ENCODE measurements at regions not wholly inside any gene's neighbourhood (a gene's known extent, or its start where the extent isn't known, plus 50 kb on each side); places are given as distances from the start of the nearest gene placed in this dataset.
"Not testable (repeated sequence)": the region's sequence is repeated elsewhere in the genome, so short reads cannot be mapped to it uniquely, and the experiment has no call there.

- peak; percentile 44 for DNase-seq
Measured at GRCh38 chr10:21364196-21365114, 161.0 kb downstream of the SKIDA1 start.

- DNase-seq: no peak
Measured at GRCh38 chr10:21363731-21364104, 161.8 kb downstream of the SKIDA1 start.

DNA sequence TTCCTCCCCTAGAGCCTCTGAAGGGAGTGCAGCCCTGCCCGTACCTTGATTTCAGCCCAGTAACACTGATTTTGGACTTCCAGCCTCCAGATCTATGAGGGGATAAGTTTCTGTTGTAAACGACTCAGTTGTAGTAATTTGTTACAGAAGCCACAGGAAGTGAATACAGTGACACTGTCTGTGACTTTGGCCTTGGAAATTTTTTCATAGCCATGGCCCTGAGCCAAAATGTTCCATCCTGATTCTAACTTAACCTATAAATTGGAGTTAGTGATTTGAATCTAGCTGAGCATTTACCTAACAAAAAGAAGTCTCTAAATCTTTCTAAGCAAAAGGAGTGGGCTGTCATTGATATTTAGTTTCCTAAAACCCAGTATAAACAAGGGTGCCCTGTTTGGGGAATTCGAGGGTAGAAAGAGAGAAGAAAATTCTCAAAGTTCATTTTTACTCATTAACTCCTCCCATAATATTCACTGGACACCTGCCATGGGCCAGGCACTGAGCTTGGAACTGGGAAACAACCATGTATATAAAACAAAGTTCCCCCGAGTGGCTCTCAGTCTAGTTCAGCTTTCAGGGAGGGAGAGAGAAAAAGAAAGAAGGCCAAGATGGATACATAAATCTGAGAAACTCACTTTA lies 162.3 kb downstream of the SKIDA1 start:
- no peak for DNase-seq

DNA sequence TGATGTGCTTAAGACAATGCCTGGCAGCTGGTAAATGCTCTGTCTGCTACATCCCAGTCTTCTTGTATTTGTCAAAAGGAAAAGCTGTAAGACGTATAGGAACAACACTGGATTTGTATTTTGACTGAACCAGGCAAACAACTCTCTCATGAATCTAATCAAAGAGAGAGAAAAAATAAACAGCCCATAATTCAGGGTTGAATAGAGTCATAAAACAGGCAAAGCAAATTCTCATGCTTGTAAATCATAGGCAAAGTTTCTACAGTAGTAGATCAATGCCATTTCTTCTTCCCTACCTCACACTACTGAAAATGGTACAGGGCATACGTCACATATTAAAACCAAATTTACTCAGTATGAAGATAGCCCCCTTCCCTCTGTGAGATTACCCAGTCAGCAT lies 166.3 kb downstream of the SKIDA1 start:
- no peak for DNase-seq

GRCh38 chr10:21355591-21356011 lies 169.9 kb downstream of the SKIDA1 start:
- DNase-seq: no peak

GRCh38 chr10:21352886-21353285 lies 172.6 kb downstream of the SKIDA1 start:
- DNase-seq: no peak

DNA sequence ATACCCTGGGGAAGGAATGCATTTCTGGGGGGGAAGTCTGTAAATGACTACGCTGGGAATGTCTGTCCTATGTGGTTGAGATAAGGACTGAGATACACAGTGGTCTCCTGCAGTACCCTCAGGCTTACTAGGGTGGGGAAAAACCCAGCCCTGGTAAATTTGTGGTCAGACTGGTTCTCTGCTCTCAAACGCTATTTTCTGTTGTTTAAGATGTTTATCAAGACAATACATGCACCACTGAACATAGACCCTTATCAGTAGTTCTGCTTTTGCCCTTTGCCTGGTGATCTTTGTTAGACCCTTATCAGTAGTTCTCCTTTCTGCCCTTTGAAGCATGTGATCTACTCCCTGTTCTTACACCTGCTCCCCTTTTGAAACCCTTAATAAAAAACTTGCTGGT lies 173.9 kb downstream of the SKIDA1 start:
- DNase-seq: not testable (repeated sequence)

DNA sequence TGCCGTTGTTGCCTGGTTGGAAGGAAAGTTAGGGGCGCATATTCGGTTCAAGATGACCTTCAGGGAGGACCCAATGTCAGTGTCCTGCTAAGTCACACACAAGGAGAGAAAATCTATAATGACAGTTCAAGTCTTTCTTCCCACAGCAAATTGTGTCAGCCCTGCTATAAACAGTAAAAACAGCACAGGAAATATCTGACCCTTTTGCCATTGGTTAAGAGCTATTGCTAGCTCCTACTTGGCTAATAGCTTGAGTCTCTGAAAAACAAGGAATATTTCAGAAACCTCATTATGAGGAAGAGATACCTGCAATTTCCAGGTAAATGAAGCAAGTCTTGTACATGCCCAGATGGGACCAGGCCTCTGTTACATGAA lies 175.6 kb downstream of the SKIDA1 start:
- DNase-seq: no peak

DNA sequence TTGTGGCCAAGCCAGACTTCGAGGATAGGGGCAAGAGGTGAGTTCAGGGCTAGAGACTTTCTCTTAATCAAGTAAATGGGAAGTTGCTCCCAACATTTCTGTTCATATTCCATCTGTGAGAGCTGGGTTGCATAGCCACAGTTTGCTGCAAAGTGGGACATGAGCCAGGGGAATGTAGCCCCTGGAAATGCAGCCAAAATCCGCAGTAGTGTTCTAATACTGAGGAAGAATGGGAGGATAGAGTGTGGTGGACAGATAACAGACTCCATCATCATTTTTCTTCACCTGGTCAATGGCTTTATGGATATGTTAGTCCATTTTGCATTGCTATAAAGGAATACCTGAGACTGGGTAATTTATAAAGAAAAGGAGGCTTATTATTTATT lies 177.7 kb downstream of the SKIDA1 start:
- no peak for DNase-seq

DNA sequence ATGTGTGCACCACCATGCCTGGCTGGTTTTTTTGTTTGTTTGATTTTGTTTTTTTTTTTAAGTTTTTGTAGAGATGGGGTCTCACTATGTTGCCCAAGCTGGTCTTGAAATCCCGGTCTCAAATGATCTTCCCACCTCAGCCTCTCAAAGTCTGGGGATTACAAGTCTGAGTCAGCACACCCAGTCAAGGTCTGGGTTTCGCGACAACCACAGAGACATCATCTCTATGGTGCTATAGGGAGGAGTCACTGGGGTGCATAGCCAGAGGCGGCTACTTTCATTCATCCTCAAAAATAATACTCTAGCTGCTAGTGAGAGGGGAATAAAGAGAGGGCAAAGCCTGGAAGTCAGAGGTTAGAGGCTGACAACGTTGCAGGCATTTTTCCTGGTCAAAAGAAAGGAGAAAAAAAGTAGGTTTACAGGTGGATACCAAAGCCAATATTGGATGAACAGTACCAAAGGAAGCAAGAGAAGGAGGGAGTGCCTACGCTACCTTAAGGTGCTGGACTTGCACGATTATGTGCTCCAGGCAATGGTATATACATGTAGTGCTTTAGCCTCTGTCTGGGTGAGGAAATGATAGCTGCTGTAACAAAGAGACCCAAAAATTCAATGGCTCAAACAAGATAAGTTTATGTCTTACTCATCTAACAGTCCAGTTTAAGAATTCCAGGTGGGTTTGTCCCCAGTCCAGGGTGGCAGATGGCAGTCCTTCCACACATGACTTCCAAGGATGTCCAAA lies 178.3 kb downstream of the SKIDA1 start:
- no peak for DNase-seq

- DNase-seq: no peak
Measured at GRCh38 chr10:21343087-21343486, 182.4 kb downstream of the SKIDA1 start.

GRCh38 chr10:21342499-21342898 lies 183.0 kb downstream of the SKIDA1 start:
- not testable (repeated sequence) for DNase-seq

DNA sequence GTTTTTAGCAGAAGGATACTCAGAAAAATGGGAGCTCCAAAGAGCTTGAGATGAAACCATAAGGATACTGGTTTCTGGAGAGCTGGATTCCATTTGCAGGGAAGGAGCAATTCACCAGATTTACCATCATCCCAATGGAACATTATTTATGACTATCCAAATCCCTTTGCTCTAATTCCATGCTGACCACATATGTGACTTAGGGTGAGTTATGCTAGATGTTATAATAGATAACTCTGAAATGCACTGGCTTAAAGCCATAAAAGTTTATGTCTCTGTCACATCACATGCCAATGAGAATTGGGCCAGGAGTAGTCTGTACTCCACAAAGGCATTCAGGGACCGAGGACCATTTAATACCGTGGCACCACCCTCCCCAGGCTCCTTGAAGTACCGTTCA lies 185.2 kb downstream of the SKIDA1 start:
- no peak for DNase-seq

DNA sequence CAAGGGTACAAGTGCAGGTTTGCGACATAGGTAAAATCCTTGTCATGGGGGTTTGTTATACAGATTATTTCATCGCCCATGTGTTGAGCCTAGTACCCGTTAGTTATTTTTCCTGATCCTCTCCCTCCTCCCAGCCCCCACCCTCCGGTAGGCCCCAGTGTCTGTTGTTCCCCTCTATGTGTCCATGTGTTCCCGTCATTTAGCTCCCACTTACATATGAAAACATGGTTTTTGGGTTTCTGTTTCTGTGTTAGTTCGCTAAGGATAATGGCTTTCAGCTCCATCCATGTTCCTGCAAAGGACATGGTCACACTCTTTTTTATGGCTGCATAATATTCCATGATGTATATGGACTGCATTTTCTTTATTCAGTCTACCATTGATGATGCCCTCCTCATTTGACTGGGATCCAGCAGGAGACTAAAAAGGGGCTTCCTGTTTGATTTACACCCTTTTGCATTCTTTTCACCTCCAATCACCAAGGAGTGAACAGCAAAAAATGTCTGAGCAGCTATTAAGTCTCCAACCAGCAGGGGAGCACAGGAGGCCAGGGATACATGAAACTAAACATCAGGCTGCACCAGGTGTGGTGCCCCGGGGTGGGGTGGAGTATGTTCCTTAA lies 188.2 kb downstream of the SKIDA1 start:
- no peak for DNase-seq

GRCh38 chr10:21336476-21337170 lies 188.9 kb downstream of the SKIDA1 start:
- DNase-seq: peak; percentile 54

- DNase-seq: peak; percentile 58
Measured at GRCh38 chr10:21334891-21335696, 190.4 kb downstream of the SKIDA1 start.

- peak; percentile 51 for DNase-seq
Measured at GRCh38 chr10:21330628-21331020, 194.9 kb downstream of the SKIDA1 start.

DNA sequence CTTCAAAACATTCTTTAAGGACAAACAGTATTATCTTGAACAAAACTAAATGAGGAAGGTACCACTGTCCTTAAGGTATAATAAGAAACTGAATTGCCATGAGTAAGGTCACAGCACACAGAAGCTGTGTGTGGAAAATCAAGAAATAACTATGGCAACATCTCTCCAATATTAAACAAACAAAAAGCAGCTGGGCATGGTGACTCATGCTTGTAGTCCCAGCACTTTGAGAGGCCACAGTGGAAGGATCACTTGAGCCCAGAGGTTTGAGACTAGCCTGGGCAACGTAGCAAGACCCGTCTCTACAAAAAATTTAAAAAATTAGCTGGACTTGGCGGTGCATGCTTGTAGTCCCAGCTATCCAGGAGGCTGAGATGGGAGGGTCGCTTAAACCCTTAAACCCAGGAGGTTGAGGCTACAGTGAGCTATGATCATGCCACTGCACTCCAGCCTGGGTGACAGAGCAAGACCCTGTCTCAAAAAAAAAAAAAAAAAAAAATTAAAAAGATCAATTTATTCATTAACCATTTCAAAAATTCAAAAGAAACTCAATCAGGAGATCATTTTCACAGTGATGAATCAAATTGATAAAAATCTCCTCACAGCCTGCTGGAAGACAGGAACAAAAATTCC lies 195.4 kb downstream of the SKIDA1 start:
- DNase-seq: peak; percentile 52

DNA sequence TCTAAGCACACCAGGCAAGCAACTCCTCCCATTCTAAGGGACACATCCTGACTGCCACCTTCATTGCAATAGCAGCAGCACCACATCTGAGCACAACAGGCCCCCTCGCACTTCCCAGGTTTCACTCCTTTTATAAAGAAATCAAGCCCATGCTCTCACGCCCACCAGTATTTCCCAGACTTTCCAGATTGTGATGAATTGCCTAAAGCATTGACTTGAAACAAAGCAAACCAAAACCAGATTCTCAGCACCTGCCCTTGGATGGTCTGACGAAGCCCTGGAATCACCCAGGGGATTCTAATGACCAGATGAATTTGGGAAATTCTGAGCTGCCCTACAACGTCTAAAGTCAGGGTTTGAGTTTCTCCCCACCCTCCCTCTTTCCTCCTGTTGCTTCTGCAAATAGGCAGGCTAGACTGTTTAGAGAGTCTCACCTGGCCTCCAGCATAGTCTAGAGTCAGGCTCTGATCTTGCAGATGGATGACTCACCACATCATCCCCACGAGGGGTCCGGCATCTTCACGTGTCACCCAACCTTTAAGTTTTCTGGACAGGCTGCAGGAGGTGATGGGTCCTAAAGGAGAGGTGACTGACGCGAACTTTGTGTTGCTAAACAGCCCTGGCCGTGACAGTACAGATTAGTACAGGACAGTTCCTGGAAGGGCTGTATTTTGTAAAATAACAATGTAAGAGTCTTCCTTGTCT lies 198.0 kb downstream of the SKIDA1 start:
- DNase-seq: no peak

All from skin of body (tissue), 1 donor.